WERI-Rb-1 (cell line): ENCODE measurements at regions not wholly inside any gene's neighbourhood (a gene's known extent, or its start where the extent isn't known, plus 50 kb on each side); places are given as distances from the start of the nearest gene placed in this dataset.

Experiments
- DNase-seq: peaks from one replicate; pipeline ENCODE4 v3.0.0-alpha.2; 2020
- H3K27ac ChIP-seq: fragments of 250-450 bp; sonication (Bioruptor Pico); 2 replicates; pipeline ENCODE4 v1.5.1; 2020; ENCODE audit warnings: mild to moderate bottlenecking, moderate library complexity
- H3K27me3 ChIP-seq: fragments of 250-450 bp; sonication (Bioruptor Pico); 2 replicates; pipeline ENCODE4 v1.5.1; 2021; ENCODE audit warnings: mild to moderate bottlenecking, low read depth, moderate library complexity; ENCODE audit not compliant: insufficient read depth, severe bottlenecking
- H3K36me3 ChIP-seq: fragments of 250-450 bp; sonication (Bioruptor Pico); 2 replicates; pipeline ENCODE4 v1.5.1; 2020; ENCODE audit warnings: mild to moderate bottlenecking, moderate library complexity
- H3K4me3 ChIP-seq: 2 replicates; pipeline ENCODE4 v1.5.1; 2011; ENCODE audit warnings: low read depth, mild to moderate bottlenecking, control low read depth, low read length
- H3K9me3 ChIP-seq: fragments of 250-450 bp; sonication (Bioruptor Pico); 2 replicates; pipeline ENCODE4 v1.5.1; 2021; ENCODE audit warnings: mild to moderate bottlenecking, moderate library complexity; ENCODE audit not compliant: severe bottlenecking
- CTCF ChIP-seq: IDR thresholded peaks from 2 replicates; pipeline ENCODE4 v1.5.1; 2011; ENCODE audit warnings: low read depth, mild to moderate bottlenecking, control low read depth, inconsistent platforms, low read length

GRCh38 chr4:45385306-45385705 lies 659.0 kb upstream of the GNPDA2 start:
- no peaks in the 10 kb centered on the region for H3K36me3 ChIP-seq
- H3K4me3 ChIP-seq, result no peak overlapping the region
- no peaks in the 10 kb centered on the region for H3K9me3 ChIP-seq
- no peak for TF ChIP-seq CTCF
- no peak overlapping the region for H3K27ac ChIP-seq
- no peaks in the 10 kb centered on the region for H3K27me3 ChIP-seq
- no peak for DNase-seq

GRCh38 chr4:45370408-45370807 lies 644.1 kb upstream of the GNPDA2 start:
- no peak for TF ChIP-seq CTCF
- Histone ChIP-seq H3K27ac (no peak overlapping the region), H3K27me3 (no peaks in the 10 kb centered on the region), H3K36me3 (no peaks in the 10 kb centered on the region), H3K9me3 (no peaks in the 10 kb centered on the region), H3K4me3 (no peak overlapping the region)
- DNase-seq, result no peak

DNA sequence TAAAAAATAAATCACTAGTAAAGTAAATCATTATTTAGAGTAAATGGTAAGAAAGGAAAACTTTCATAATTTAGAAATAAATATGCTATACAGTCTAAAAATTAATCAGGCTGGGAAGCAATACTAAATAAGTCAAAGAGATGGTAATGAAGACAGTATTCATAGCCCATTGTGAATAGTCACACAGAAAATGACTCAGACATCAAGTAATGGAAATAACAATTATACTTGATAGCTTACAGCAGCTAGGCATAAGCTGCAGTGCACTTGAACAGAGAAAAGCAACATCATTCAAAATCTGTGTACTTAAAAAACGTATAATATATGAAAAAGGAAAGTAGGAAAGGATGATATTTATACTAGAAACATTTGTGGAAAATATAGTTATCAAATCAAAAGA lies 642.5 kb upstream of the GNPDA2 start:
- H3K27me3 ChIP-seq, result no peaks in the 10 kb centered on the region
- no peaks in the 10 kb centered on the region for H3K36me3 ChIP-seq
- no peak overlapping the region for H3K4me3 ChIP-seq
- TF ChIP-seq CTCF, result no peak
- H3K9me3 ChIP-seq, result no peaks in the 10 kb centered on the region
- DNase-seq, result no peak
- no peak overlapping the region for H3K27ac ChIP-seq

DNA sequence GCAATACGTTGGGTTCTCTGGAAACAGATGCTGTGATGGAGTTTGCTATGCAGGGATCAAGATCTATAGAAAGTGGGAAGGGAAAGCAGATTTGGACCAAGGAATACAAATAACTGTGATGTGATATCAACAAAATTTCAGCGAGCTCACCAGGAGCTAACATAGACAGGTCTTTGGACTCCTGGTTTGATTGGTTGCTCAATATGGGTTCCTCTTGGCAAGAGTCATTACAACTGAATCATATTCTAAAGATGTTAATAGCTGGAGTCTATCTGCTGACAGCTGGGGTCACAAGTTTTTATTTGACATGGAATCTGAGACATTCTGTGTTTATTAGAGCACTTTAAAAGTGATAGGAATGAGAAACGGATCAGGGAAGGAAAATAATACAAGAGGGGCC lies 637.6 kb upstream of the GNPDA2 start:
- H3K27ac ChIP-seq, result no peak overlapping the region
- TF ChIP-seq CTCF, result no peak
- H3K9me3 ChIP-seq, result no peaks in the 10 kb centered on the region
- no peaks in the 10 kb centered on the region for H3K36me3 ChIP-seq
- no peak for DNase-seq
- H3K4me3 ChIP-seq, result no peak overlapping the region
- H3K27me3 ChIP-seq, result no peaks in the 10 kb centered on the region

DNA sequence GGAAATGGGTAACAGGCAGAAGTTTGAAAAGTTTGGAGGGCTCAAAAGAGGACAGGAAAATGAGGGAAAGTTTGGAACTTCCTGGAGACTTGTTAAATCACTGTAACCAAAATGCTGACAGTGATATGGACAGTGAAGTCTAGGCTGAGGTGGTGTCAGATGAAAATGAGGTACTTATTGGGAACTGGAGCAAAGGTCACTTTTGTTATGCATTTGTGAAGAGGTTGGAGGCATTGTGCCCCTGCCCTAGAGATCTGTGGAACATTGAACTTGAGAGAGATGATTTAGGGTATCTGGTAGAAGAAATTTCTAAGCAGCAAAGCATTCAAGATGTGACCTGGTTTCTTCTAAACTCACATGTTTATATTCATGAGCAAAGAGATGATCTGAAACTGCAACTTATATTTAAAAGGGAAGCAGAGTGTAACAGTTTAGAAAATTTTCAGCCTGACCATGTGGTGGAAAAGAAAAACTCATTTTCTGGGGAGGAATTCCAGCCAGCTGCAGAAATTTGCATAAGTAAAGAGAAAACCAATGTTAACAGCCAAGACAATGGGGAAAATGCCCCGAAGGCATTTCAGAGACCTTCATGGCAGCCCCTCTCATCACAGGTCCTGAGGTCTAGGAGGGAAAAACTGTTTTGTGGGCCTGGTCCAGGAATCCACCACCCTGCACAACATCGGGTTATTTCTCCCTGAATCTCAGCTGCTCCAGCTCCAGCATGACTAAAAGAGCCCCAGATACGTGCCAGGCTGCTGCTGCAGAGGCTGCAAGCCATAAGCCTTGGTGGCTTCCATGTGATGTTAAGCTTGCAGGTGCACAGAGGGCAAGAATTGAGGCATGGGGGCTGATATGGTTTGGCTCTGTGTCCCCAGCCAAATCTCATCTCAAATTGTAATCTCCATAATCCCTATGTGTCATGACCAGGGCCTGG lies 632.5 kb upstream of the GNPDA2 start:
- no peak for DNase-seq
- H3K9me3 ChIP-seq, result no peaks in the 10 kb centered on the region
- TF ChIP-seq CTCF, result no peak

More for the DNA sequence above, 632.5 kb upstream of the GNPDA2 start:
- Histone ChIP-seq H3K4me3 (no peak overlapping the region), H3K27me3 (no peaks in the 10 kb centered on the region), H3K27ac (no peak overlapping the region), H3K36me3 (no peaks in the 10 kb centered on the region)
